ENCODE measurements at regions not wholly inside any gene's neighbourhood (a gene's known extent, or its start where the extent isn't known, plus 50 kb on each side); places are given as distances from the start of the nearest gene placed in this dataset.

- no peak for DNase-seq
These were observed 102.4 kb upstream of the PRR23E start for GRCh38 chr3:127090218-127091160.

- no peak for DNase-seq
These were observed 101.6 kb upstream of the PRR23E start for GRCh38 chr3:127091376-127091775.

GRCh38 chr3:127092368-127092767 lies 100.6 kb upstream of the PRR23E start:
- no peak for DNase-seq

GRCh38 chr3:127092776-127093175 lies 100.2 kb upstream of the PRR23E start:
- no peak for DNase-seq

GRCh38 chr3:127093312-127093711 lies 99.6 kb upstream of the PRR23E start:
- no peak for DNase-seq

GRCh38 chr3:127095774-127096173 lies 97.2 kb upstream of the PRR23E start:
- DNase-seq: no peak

GRCh38 chr3:127096256-127097071 lies 96.5 kb upstream of the PRR23E start:
- DNase-seq: no peak

GRCh38 chr3:127097072-127097405 lies 95.9 kb upstream of the PRR23E start:
- no peak for DNase-seq

- DNase-seq: no peak
These were observed 95.5 kb upstream of the PRR23E start for GRCh38 chr3:127097481-127097880.

GRCh38 chr3:127099982-127100381 lies 92.9 kb upstream of the PRR23E start:
- DNase-seq: no peak

- DNase-seq: no peak
These were observed 92.2 kb upstream of the PRR23E start for GRCh38 chr3:127100459-127101410.

- no peak for DNase-seq
These were observed 91.3 kb upstream of the PRR23E start for GRCh38 chr3:127101411-127102187.

GRCh38 chr3:127102188-127102520 lies 90.8 kb upstream of the PRR23E start:
- no peak for DNase-seq

- no peak for DNase-seq
These were observed 90.3 kb upstream of the PRR23E start for GRCh38 chr3:127102587-127102986.

- peak; percentile 54 for DNase-seq
These were observed 89.9 kb upstream of the PRR23E start for GRCh38 chr3:127103080-127103479.

- no peak for DNase-seq
These were observed 88.3 kb upstream of the PRR23E start for GRCh38 chr3:127104586-127104985.

- DNase-seq: no peak
These were observed 87.3 kb upstream of the PRR23E start for GRCh38 chr3:127105587-127105986.

- DNase-seq: no peak
These were observed 86.9 kb upstream of the PRR23E start for GRCh38 chr3:127106053-127106452.

- DNase-seq: no peak
These were observed 86.5 kb upstream of the PRR23E start for GRCh38 chr3:127106456-127106855.

- no peak for DNase-seq
These were observed 85.9 kb upstream of the PRR23E start for GRCh38 chr3:127107002-127107401.

GRCh38 chr3:127107491-127108375 lies 85.2 kb upstream of the PRR23E start:
- DNase-seq: no peak
